HepG2 (cell line): ENCODE measurements at regions not wholly inside any gene's neighbourhood (a gene's known extent, or its start where the extent isn't known, plus 50 kb on each side); places are given as distances from the start of the nearest gene placed in this dataset.

ENCODE experiments used
- ATAC-seq: fragments of 200-7000 bp; cut with Tn5 transposase; 3 replicates; pipeline ENCODE4 v1.9.1; 2020; ENCODE audit warnings: mild to moderate bottlenecking, moderate library complexity
- BruUV-seq: library from RNA; stranded (reverse); fragments of 400-500 nt; replicated peaks from 2 replicates; lab custom pipeline; 2021; lab: Mats Ljungman, UMichigan
- CTCF ChIA-PET: fragments of 300-600 bp; formaldehyde crosslinking; extraction: SDS; loops from one replicate; lab custom pipeline; 2021; ENCODE audit warnings: low total read pairs, inconsistent platforms, low intra/inter-chr PET ratio; lab: Yijun Ruan, JAX
- POLR2A ChIA-PET: fragments of 350-600 bp; sonication (Branson Sonifier 250); formaldehyde crosslinking; loops from one replicate; lab custom pipeline; 2020; ENCODE audit warnings: antibody characterized with exemption, inconsistent platforms; lab: Yijun Ruan, JAX
- DNase-seq: peaks from one replicate; pipeline ENCODE4 v3.0.0-alpha.2; 2015; ENCODE audit warnings: low spot score
- FAIRE-seq: peaks from 3 replicates; lab custom pipeline; 2011; peaks lifted over from hg19 to GRCh38; lab: Jason Lieb, UNC
- H2AFZ ChIP-seq: one replicate; pipeline ENCODE4 v1.6.1; 2011; ENCODE audit warnings: low read length, inconsistent platforms
- H3K27ac ChIP-seq: fragments of 300-600 bp; 3 replicates; pipeline ENCODE4 v1.8.0; 2011; ENCODE audit warnings: mixed run types, mild to moderate bottlenecking, mixed read lengths, low read length, inconsistent platforms; ENCODE audit not compliant: insufficient read depth; ENCODE audit errors: extremely low read length
- H3K27me3 ChIP-seq, 2 experiments: fragments of 200-600 bp in 1 of 2; 2 replicates in 1 of 2; 3 replicates in 1 of 2; pipeline versions ENCODE4 v1.6.0 to v1.8.0; 2011; ENCODE audit warnings: low read length in 2 of 2, mild to moderate bottlenecking in 2 of 2, moderate library complexity in 2 of 2, inconsistent platforms in 1 of 2; ENCODE audit not compliant: insufficient read depth in 2 of 2, control insufficient read depth in 1 of 2
- H3K36me3 ChIP-seq, 2 experiments: fragments of 200-600 bp in 1 of 2; replicated peaks in 1 of 2; 2 replicates in 1 of 2; 3 replicates in 1 of 2; pipeline versions ENCODE4 v1.5.1 to v1.8.0; 2011; ENCODE audit warnings: low read length in 2 of 2, inconsistent platforms in 1 of 2; ENCODE audit not compliant: insufficient read depth in 2 of 2, control insufficient read depth in 1 of 2
- H3K4me1 ChIP-seq: 2 replicates; pipeline ENCODE4 v1.5.1; 2012; ENCODE audit warnings: low read length, inconsistent platforms; ENCODE audit not compliant: insufficient read depth
- H3K4me2 ChIP-seq: 2 replicates; pipeline ENCODE4 v1.6.0; 2011; ENCODE audit warnings: low read depth, low read length, inconsistent platforms
- H3K4me3 ChIP-seq, 3 experiments: fragments of 200-600 bp in 1 of 3; sonication (generic), shearing (Covaris generic) in 1 of 3; replicated peaks in 1 of 3; 2 replicates each; pipeline ENCODE4 v1.5.1; 2011 to 2016; ENCODE audit warnings: low read length in 3 of 3, inconsistent platforms in 2 of 3, low read depth in 2 of 3, mild to moderate bottlenecking in 2 of 3, control low read depth in 1 of 3, mixed read lengths in 1 of 3; ENCODE audit not compliant: insufficient read depth in 1 of 3
- H3K79me2 ChIP-seq: one replicate; pipeline ENCODE4 v1.6.1; 2011; ENCODE audit warnings: low read length, inconsistent platforms; ENCODE audit not compliant: insufficient read depth
- H3K9ac ChIP-seq: 2 replicates; pipeline ENCODE4 v1.6.0; 2011; ENCODE audit warnings: mild to moderate bottlenecking, low read depth, low read length, inconsistent platforms; ENCODE audit not compliant: insufficient read depth
- H3K9me3 ChIP-seq: 2 replicates; pipeline ENCODE4 v1.5.1; 2012; ENCODE audit warnings: mild to moderate bottlenecking, low read length
- H4K20me1 ChIP-seq: 2 replicates; pipeline ENCODE4 v1.6.0; 2011; ENCODE audit warnings: inconsistent platforms, mild to moderate bottlenecking, low read length, moderate library complexity; ENCODE audit not compliant: insufficient read depth
- ATF7 ChIP-seq, 2 experiments: fragments of 450-650 bp in 1 of 2; sonication (generic) in 1 of 2; formaldehyde crosslinking in 1 of 2; IDR thresholded peaks; 2 replicates each; pipeline versions ENCODE4 v1.4.0 to v1.6.1; 2016 to 2020; ENCODE audit warnings: antibody characterized with exemption in 1 of 2, mild to moderate bottlenecking in 1 of 2, missing genetic modification reagents in 1 of 2
- CREB1 ChIP-seq, 2 experiments: fragments of 450-650 bp in 1 of 2; IDR thresholded peaks; 2 replicates each; pipeline ENCODE4 v1.6.1; 2016 to 2017; ENCODE audit warnings: control low read depth in 1 of 2, mild to moderate bottlenecking in 1 of 2, missing compliant biosample characterization in 1 of 2, missing genetic modification characterization in 1 of 2
- DMTF1 ChIP-seq: sonication (generic); formaldehyde crosslinking; IDR thresholded peaks from 2 replicates; pipeline ENCODE4 v1.4.0; 2020; ENCODE audit warnings: mild to moderate bottlenecking, missing genetic modification reagents
- GLI4 ChIP-seq: sonication (generic); formaldehyde crosslinking; IDR thresholded peaks from 2 replicates; pipeline ENCODE4 v1.5.1; 2020; ENCODE audit warnings: missing genetic modification reagents, mild to moderate bottlenecking, moderate library complexity, borderline replicate concordance
- JUND ChIP-seq: sonication (generic); formaldehyde crosslinking; IDR thresholded peaks from 2 replicates; pipeline ENCODE4 v1.8.0; 2022; ENCODE audit warnings: mild to moderate bottlenecking, missing genetic modification reagents
- NR2C2 ChIP-seq: sonication (generic); formaldehyde crosslinking; IDR thresholded peaks from 2 replicates; pipeline ENCODE4 v1.4.0; 2020; ENCODE audit warnings: missing genetic modification reagents, mild to moderate bottlenecking, moderate library complexity, borderline replicate concordance
- PBX3 ChIP-seq: sonication (generic); formaldehyde crosslinking; IDR thresholded peaks from 2 replicates; pipeline ENCODE4 v1.8.1; 2023; ENCODE audit warnings: missing genetic modification reagents, inconsistent platforms, borderline replicate concordance
- ZNF136 ChIP-seq: sonication (generic); formaldehyde crosslinking; IDR thresholded peaks from 2 replicates; pipeline ENCODE4 v1.8.1; 2022; ENCODE audit warnings: low read depth, mild to moderate bottlenecking, moderate library complexity, missing genetic modification reagents
- ZNF382 ChIP-seq: sonication (generic); formaldehyde crosslinking; IDR thresholded peaks from 2 replicates; pipeline ENCODE4 v1.5.0; 2020; ENCODE audit warnings: missing genetic modification reagents, mild to moderate bottlenecking, borderline replicate concordance
- WGBS: methylation state at CpG from one replicate; pipeline ENCODE4 v1.1.6; 2017; ENCODE audit warnings: low lambda C conversion rate; 5-methylcytosine and 5-hydroxymethylcytosine counted together
- in situ Hi-C: cut with HindIII; loops from 2 replicates; pipeline ENCODE4 v1.10.0; 2017; ENCODE audit warnings: low pct_unique_long_range_greater_than_20kb; ENCODE audit not compliant: extremely low pct_ligation_motif_present
- intact Hi-C: fragments of 100-400 bp; cut with micrococcal nuclease; formaldehyde crosslinking; loops from one replicate; pipeline ENCODE4 v1.10.0; 2022; ENCODE audit not compliant: unreplicated experiment
- TF ChIP-seq, protein P1 (sequence below): fragments of 450-650 bp; IDR thresholded peaks from 2 replicates; pipeline ENCODE4 v1.6.1; 2017; ENCODE audit warnings: mild to moderate bottlenecking

GRCh38 chr16:79679334-79679733 is 78.8 kb upstream of the MAF start:
- Histone ChIP-seq H3K36me3 (no peaks in the 10 kb centered on the region), H4K20me1 (no peaks in the 10 kb centered on the region), H3K9ac (no peak overlapping the region), H2AFZ (no peak overlapping the region), H3K27ac (no peak overlapping the region), H3K4me1 (no peaks in the 10 kb centered on the region), H3K4me3 (no peak overlapping the region)
- in situ Hi-C loops: no loop called here
- POLR2A ChIA-PET: no interaction called here
- TF ChIP-seq NR2C2 (CRISPR knock-in tag): no peak
- no peak for TF ChIP-seq ZNF136 (CRISPR knock-in tag)
- peak; percentile 94 for TF ChIP-seq ATF7 (IDR thresholded peaks at IDR 0.05)
- TF ChIP-seq ATF7 (CRISPR knock-in tag; IDR thresholded peaks at IDR 0.05): no peak
- TF ChIP-seq, protein P1, sequence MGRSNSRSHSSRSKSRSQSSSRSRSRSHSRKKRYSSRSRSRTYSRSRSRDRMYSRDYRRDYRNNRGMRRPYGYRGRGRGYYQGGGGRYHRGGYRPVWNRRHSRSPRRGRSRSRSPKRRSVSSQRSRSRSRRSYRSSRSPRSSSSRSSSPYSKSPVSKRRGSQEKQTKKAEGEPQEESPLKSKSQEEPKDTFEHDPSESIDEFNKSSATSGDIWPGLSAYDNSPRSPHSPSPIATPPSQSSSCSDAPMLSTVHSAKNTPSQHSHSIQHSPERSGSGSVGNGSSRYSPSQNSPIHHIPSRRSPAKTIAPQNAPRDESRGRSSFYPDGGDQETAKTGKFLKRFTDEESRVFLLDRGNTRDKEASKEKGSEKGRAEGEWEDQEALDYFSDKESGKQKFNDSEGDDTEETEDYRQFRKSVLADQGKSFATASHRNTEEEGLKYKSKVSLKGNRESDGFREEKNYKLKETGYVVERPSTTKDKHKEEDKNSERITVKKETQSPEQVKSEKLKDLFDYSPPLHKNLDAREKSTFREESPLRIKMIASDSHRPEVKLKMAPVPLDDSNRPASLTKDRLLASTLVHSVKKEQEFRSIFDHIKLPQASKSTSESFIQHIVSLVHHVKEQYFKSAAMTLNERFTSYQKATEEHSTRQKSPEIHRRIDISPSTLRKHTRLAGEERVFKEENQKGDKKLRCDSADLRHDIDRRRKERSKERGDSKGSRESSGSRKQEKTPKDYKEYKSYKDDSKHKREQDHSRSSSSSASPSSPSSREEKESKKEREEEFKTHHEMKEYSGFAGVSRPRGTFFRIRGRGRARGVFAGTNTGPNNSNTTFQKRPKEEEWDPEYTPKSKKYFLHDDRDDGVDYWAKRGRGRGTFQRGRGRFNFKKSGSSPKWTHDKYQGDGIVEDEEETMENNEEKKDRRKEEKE: no peak
- TF ChIP-seq ZNF382: no peak
- no peak for TF ChIP-seq PBX3
- TF ChIP-seq GLI4: no peak
- no peak for TF ChIP-seq JUND
- no peak for TF ChIP-seq DMTF1 (CRISPR knock-in tag)
- peak; percentile 32; the same call in 1 of the 2 replicates for TF ChIP-seq CREB1 (IDR thresholded peaks at IDR 0.05)
- TF ChIP-seq CREB1 (CRISPR knock-in tag; IDR thresholded peaks at IDR 0.05): no peak
- TF ChIP-seq, all 625 proteins: peak for 2
- no peaks in the 10 kb centered on the region for H3K79me2 ChIP-seq
- intact Hi-C loops: no loop called here
- H3K27me3 ChIP-seq: no peaks in the 10 kb centered on the region
- no peak overlapping the region for H3K4me2 ChIP-seq
- CTCF ChIA-PET: no interaction called here
- no peak for DNase-seq
- no peak for FAIRE-seq
- BruUV-seq: no TSS peak
- peaks cover 33% of the 10 kb centered on the region for H3K9me3 ChIP-seq
- 2% methylated on average over 1 of the region's 1 CpG for WGBS
- ATAC-seq: no peak
